Testis (tissue), 2 donors: ENCODE measurements at regions not wholly inside any gene's neighbourhood (a gene's known extent, or its start where the extent isn't known, plus 50 kb on each side); places are given as distances from the start of the nearest gene placed in this dataset.
"Not testable (repeated sequence)": the region's sequence is repeated elsewhere in the genome, so short reads cannot be mapped to it uniquely, and the experiment has no call there.

ENCODE experiments used
- DNase-seq: peaks from one replicate; pipeline ENCODE4 v3.0.0-alpha.2; 2019
- H3K27ac ChIP-seq, 2 donors: fragments of 200-600 bp; sonication (generic); one replicate each; pipeline ENCODE4 v1.5.1; 2019
- H3K27me3 ChIP-seq: fragments of 200-600 bp; sonication (generic); one replicate; pipeline ENCODE4 v1.5.1; 2019
- H3K36me3 ChIP-seq: fragments of 200-600 bp; sonication (generic); one replicate; pipeline ENCODE4 v1.5.1; 2017; ENCODE audit warnings: low read depth; ENCODE audit errors: missing control alignments
- H3K4me1 ChIP-seq: fragments of 200-600 bp; sonication (generic); one replicate; pipeline ENCODE4 v1.5.1; 2019
- H3K4me3 ChIP-seq, 2 donors: fragments of 200-600 bp; sonication (generic); one replicate each; pipeline ENCODE4 v1.5.1; 2017 to 2019
- H3K9me3 ChIP-seq: fragments of 200-600 bp; sonication (generic); one replicate; pipeline ENCODE4 v1.5.1; 2017
- POLR2A ChIP-seq: fragments of 450-650 bp; IDR thresholded peaks from one replicate; pipeline ENCODE4 v1.6.1; 2017; ENCODE audit warnings: antibody characterized with exemption, mild to moderate bottlenecking, moderate library complexity
- WGBS, 2 donors: methylation state at CpG; one replicate each; pipeline ENCODE4 v1.1.5; 2018; 5-methylcytosine and 5-hydroxymethylcytosine counted together
- intact Hi-C: fragments of 100-400 bp; cut with DNase I; formaldehyde crosslinking; loops from one replicate; pipeline ENCODE4 v1.15.1; 2023; ENCODE audit warnings: low total_unique reads
- TF ChIP-seq, protein P1 (sequence below), 3 experiments: fragments of 450-650 bp in 2 of 3; fragments of 200-600 bp in 1 of 3; sonication (generic) in 1 of 3; IDR thresholded peaks; one replicate each; pipeline ENCODE4 v1.5.1; 2016 to 2019; ENCODE audit warnings: antibody characterized with exemption in 3 of 3, mild to moderate bottlenecking in 2 of 3, moderate library complexity in 1 of 3

DNA sequence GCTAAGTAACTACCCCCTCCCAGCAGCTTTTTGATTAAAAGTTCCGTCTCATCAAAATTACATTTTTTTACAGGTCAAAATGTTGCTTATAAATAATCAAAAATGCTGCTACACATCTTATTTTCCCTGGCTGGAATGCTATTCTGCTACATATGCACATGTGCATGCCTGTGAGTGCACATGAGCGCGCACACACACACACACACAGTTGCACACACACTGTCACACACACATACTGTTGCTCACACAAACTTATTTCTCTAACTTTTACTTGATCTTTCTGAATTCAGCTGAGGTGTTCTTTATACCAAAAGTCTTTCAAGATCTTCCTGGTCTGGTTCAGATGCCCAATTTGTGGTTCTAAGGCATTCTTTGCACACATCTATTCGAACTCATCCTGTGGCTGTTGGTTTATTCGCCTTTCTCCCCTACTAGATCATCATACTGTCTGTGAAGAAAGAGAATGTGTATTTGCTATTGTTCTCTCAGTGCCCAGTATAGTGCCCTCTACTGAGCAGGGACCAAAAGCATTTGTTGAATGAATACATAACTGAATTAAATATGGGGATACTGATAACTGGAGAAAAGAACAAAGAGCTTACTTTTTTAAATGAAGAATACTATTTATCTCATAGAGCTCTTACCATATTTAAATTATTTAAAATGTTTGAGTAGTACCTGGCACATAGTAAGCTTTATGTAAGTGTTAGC lies 68.1 kb upstream of the CCDC179 start:
- WGBS, 2 donors: 81 to 82% methylated on average over 5 of the region's 5 CpGs
- Histone ChIP-seq H3K9me3 (no peaks in the 10 kb centered on the region), H3K27ac (no peak overlapping the region), H3K27me3 (no peaks in the 10 kb centered on the region), H3K4me1 (no peaks in the 10 kb centered on the region), H3K36me3 (no peaks in the 10 kb centered on the region), H3K4me3 (no peak overlapping the region)
- TF ChIP-seq POLR2A: no peak
- TF ChIP-seq, protein P1, sequence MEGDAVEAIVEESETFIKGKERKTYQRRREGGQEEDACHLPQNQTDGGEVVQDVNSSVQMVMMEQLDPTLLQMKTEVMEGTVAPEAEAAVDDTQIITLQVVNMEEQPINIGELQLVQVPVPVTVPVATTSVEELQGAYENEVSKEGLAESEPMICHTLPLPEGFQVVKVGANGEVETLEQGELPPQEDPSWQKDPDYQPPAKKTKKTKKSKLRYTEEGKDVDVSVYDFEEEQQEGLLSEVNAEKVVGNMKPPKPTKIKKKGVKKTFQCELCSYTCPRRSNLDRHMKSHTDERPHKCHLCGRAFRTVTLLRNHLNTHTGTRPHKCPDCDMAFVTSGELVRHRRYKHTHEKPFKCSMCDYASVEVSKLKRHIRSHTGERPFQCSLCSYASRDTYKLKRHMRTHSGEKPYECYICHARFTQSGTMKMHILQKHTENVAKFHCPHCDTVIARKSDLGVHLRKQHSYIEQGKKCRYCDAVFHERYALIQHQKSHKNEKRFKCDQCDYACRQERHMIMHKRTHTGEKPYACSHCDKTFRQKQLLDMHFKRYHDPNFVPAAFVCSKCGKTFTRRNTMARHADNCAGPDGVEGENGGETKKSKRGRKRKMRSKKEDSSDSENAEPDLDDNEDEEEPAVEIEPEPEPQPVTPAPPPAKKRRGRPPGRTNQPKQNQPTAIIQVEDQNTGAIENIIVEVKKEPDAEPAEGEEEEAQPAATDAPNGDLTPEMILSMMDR (IDR thresholded peaks at IDR 0.05): no peak
- intact Hi-C loops: no loop called here
- no peak for DNase-seq

DNA sequence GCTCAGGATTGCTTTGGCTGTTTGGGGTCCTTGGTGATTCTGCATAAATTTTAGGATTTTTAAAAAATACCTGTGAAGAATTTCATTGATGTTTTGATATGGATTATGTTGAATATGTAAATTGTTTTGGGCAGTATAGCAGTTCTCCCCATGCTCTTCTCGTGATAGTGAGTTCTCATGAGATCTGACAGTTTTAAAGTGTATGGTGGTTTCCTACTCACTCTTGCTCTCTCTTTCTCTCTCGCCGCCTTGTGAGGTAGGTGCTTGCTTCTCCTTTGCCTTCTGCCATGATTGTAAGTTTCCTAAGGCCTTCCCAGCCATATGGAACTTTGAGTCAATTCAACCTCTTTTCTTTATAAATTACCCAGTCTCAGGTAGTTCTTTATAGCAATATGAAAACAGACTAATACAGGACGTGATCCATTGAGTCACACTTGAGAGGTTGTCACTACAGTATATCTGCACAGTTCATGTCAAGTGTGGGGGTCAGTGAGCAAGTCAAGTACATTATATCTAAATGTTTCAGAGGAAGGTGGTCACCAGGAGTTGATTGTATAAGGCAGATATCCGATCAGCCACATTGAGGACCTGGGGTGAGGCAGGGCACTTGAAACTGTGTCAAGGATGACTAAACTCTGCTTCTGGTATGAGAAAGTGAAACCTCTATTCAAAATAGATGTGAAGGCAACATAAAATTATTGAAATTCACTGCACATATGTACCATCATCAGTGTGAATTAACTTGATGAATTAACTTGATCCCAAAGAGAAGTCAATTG lies 70.7 kb upstream of the CCDC179 start:
- H3K9me3 ChIP-seq: no peaks in the 10 kb centered on the region
- H3K36me3 ChIP-seq: no peaks in the 10 kb centered on the region
- TF ChIP-seq, protein P1 (IDR thresholded peaks at IDR 0.05): no peak
- TF ChIP-seq POLR2A: no peak
- WGBS, 2 donors: 89 to 96% methylated on average over 5 of the region's 5 CpGs
- no peak overlapping the region for H3K4me3 ChIP-seq
- no peaks in the 10 kb centered on the region for H3K27me3 ChIP-seq
- intact Hi-C loops: no loop called here
- H3K4me1 ChIP-seq: no peaks in the 10 kb centered on the region
- H3K27ac ChIP-seq: no peak overlapping the region
- DNase-seq: no peak

DNA sequence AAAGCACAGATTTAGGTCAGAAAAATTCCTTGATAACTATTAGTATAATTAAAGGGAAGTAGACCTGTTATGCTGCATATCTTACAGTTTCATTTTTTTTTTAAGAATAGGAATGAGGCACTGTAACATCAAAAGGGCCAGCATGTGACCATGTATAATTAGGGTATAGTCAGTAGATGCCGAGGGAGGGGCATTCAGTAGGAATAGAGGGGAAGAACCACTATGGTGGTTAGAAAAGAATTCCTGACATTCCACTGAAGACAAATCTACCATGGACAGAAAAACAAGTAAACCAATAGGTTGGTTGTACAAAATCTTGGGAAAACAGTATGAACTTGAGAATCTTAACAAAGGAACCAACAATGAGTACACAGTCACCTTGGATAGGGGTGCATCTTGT lies 78.4 kb upstream of the CCDC179 start:
- Histone ChIP-seq H3K4me1 (no peaks in the 10 kb centered on the region), H3K36me3 (no peaks in the 10 kb centered on the region), H3K27me3 (no peaks in the 10 kb centered on the region), H3K4me3 (no peak overlapping the region), H3K9me3 (no peaks in the 10 kb centered on the region), H3K27ac (no peak overlapping the region)
- no peak for DNase-seq
- intact Hi-C loops: no loop called here
- 81 to 92% methylated on average over 1 of the region's 1 CpG for WGBS, 2 donors
- TF ChIP-seq, protein P1 (IDR thresholded peaks at IDR 0.05): no peak

DNA sequence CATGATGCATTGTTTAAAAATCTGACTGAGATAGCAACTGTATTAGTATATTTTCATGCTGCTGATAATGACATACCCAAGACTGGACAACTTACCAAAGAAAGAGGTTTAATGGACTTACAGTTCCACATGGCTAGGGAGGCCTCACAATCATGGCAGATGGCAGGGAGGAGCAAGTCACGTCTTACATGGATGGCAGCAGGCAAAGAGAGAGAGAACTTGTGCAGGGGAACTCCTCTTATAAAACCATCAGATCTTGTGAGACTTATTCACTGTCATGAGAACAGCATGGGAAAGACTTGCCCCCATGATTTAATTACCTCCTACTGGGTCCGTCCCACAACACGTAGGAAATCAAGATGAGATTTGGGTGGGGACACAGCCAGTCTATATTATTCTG lies 81.3 kb upstream of the CCDC179 start:
- 95 to 98% methylated on average over 3 of the region's 3 CpGs for WGBS, 2 donors
- H3K27ac ChIP-seq, DNase-seq, H3K27me3 ChIP-seq, H3K4me1 ChIP-seq, H3K9me3 ChIP-seq, H3K4me3 ChIP-seq, H3K36me3 ChIP-seq, intact Hi-C loops: not testable (repeated sequence)

DNA sequence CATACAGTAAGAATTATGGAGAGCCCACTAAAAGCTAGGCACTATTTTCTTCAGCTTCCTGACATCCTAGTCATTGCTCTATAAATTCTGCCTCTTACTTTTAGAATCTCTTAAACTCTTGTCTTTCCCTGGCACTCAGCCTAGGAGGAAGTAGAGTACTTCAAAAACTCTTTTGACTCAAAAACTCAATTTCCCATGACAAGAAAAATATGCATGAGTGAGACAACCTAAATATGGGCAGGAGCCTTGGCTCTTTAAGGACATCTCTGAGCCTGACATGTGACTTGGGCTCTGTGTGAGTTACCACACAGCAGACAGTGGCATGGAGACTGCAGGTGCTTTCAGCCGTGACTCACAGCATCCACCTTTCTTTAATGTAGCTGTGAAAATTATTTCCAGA lies 97.5 kb upstream of the CCDC179 start:
- DNase-seq: no peak
- Histone ChIP-seq H3K27me3 (no peaks in the 10 kb centered on the region), H3K27ac (no peak overlapping the region), H3K36me3 (no peaks in the 10 kb centered on the region), H3K4me1 (no peaks in the 10 kb centered on the region), H3K4me3 (no peak overlapping the region), H3K9me3 (no peaks in the 10 kb centered on the region)
- WGBS, 2 donors: 77% methylated on average over 1 of the region's 1 CpG
- intact Hi-C loops: no loop called here
- TF ChIP-seq, protein P1 (IDR thresholded peaks at IDR 0.05): no peak
- no peak for TF ChIP-seq POLR2A
